GM12878 (cell line): ENCODE measurements at regions not wholly inside any gene's neighbourhood (a gene's known extent, or its start where the extent isn't known, plus 50 kb on each side); places are given as distances from the start of the nearest gene placed in this dataset.

Experiments
- BCLAF1 ChIP-seq: fragments of 450-650 bp; IDR thresholded peaks from 2 replicates; pipeline ENCODE4 v1.6.1; 2017; ENCODE audit warnings: antibody characterized with exemption, mild to moderate bottlenecking, moderate library complexity
- ELK1 ChIP-seq: IDR thresholded peaks from 2 replicates; pipeline ENCODE4 v1.6.1; 2012; ENCODE audit warnings: low read depth, low read length, improper control_type of control experiment
- MXI1 ChIP-seq: fragments of 150-350 bp; IDR thresholded peaks from 2 replicates; pipeline ENCODE4 v1.6.1; 2011; ENCODE audit warnings: low read depth, mild to moderate bottlenecking, inconsistent platforms, low read length, improper control_type of control experiment
- PML ChIP-seq: IDR thresholded peaks from 2 replicates; pipeline ENCODE4 v1.6.1; 2012; ENCODE audit warnings: low read length, inconsistent platforms
- SMARCA5 ChIP-seq: fragments of 450-650 bp; IDR thresholded peaks from 2 replicates; pipeline ENCODE4 v1.6.1; 2017; ENCODE audit warnings: mild to moderate bottlenecking
- ZNF687 ChIP-seq: fragments of 450-650 bp; IDR thresholded peaks from 2 replicates; pipeline ENCODE4 v1.6.1; 2017; ENCODE audit warnings: mild to moderate bottlenecking, moderate library complexity

GRCh38 chr21:24861471-24861870 is 745.8 kb downstream of the MRPL39 start (continued):
- TF ChIP-seq ZNF687 = no peak
- no peak for TF ChIP-seq PML
- TF ChIP-seq ELK1 = no peak
- no peak for TF ChIP-seq BCLAF1
- no peak for TF ChIP-seq MXI1
- TF ChIP-seq SMARCA5 = no peak
- TF ChIP-seq, all 136 proteins: peak for 0
